ENCODE measurements at regions not wholly inside any gene's neighbourhood (a gene's known extent, or its start where the extent isn't known, plus 50 kb on each side); places are given as distances from the start of the nearest gene placed in this dataset.
"Not testable (repeated sequence)": the region's sequence is repeated elsewhere in the genome, so short reads cannot be mapped to it uniquely, and the experiment has no call there.

DNA sequence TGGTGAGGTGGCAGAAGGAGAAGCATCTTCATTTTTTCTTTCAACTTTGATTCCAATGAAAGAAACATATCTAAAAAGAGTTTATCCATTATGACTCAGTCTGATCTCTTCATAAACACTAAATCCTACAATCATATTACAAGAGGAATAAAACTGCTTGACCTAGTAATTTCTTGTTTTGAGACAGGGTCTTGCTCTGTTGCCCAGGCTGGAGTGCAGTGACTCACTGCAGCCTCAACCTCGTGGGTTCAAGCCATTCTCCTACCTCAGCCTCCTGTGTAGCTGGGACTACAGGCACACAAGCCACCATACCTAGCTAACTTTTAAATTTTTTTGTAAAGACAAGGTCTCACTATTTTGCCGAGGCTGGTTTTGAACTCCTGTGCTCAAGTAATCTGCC, 147.2 kb downstream of the NDUFA12 start:
- DNase-seq = no peak

DNA sequence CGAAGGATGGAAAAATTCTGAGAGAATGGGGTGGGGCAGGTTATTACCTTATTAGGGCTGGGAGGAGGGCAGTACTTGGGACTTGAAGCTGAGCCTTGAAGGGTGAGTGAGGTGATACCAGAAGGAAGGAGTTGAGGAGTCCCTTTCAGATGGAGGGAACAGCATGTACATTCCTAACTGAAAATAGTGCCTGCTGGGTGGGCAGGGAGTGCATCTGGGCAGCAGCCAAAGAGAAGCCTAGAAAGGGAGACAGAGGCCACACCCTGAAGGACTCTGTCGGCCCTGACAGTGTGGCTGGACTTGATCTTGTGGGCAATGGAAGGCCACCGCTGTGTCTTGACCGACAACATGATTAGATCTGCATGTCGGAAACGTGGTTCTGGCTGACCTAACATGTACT, 147.6 kb downstream of the NDUFA12 start:
- DNase-seq = no peak

DNA sequence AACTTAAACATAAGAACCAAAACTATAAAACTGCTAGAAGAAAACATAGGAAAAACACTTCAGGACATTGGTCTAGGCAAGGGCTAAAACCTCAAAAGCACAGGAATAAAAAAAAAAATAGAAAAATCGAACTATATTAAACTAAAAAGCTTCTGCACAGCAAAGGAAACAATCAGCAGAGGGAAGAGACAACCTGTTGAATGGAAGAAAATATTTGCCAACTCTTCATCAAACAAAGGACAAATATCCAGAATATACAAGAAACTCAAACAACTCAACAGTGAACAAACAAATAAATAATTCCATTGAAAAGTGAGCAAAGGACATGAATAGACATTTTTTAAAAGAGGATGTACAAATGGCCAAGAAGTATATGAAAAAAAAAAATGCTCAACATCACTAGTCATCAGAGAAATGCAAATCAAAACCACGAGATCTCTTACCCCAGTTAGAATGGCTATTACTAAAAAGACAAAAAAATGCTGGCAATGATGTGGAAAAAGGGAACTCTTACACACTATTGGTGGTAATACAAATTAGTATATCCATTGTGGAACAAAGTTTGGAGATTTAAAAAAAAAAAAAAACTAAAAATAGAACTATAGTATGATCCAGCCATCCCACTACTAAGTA, 152.0 kb downstream of the NDUFA12 start:
- no peak for DNase-seq

DNA sequence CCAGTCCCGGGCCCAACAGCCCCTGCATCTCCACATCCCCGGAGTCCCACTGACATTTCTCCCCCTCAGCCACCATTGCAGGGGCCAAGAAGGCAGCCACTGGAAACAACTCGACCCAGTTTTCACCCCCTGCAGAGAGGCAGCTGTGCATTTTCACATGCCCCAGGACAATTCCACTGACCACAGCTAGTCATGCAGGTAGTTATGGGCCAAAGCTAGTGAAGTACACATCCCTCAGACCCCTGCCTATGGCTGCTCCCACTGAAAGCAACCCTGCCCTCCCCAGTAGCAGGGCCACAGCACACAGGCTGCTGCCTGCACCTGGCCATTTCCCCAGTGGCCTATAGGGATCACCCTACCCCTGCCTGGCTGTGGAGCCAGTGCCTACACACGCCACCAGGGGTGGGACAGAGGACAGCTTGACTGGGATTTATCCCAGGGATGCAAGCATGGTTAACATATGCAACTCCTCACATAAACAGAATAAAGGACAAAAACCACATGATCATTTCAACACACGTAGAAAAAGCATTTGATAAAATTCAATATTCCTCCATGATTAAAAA, 154.0 kb downstream of the NDUFA12 start:
- no peak for DNase-seq

DNA sequence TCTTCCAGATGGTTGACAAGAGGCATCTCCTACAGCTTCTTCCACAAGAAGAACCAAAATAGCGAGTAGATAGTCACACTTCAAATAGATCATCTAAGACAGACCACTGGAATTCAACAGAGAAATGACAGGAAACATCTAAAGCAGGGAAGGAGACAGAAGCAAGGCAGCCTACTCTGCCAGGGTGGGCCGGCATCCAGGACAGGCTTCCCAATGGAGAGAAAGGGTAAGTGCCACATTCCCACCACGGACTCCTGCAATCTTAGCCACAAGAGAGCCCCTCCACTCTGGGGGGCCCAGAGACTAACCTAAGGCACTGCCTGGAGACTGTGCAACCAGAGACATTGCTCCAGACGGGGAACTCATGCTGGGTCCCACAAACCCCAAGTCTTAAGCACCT, 154.5 kb downstream of the NDUFA12 start:
- no peak for DNase-seq

DNA sequence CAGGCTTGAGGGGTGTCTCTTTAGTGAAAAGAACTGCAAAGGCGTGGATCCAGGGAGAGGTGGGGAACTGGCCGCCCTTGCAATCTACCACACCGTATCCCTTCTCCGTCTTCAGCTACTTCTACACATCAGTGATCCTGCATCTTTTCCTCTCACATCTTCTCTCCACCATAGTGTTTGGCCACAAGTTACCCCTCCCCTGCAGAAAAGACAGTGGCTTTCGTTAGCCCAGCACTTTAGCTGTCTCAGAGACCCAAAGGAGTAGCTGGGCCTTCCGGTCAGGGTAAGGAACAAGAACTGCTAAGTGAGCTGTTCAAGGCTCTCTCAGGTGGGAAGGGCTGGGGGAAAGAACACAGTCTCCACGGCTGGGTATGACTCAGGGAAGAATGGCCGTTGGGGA, 158.4 kb downstream of the NDUFA12 start:
- no peak for DNase-seq

DNA sequence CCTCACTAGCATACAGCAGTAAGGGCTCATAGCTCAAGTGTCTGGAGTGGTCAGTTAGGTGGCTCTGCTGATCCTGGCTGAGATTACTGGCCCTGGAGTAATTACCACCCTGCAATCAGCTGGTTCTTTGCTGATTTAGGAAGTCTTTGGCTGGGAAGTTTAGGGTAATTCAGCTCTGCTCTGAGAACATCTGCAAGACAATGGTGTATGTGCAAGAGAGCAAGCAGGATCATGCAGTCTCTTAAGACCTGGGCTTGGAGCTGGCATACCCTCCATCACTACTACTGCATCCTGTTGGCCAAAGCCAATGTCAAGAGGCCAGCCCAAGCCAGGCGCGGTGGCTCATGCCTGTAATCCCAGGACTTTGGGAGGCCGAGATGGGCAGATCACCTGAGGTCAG, 159.0 kb downstream of the NDUFA12 start:
- DNase-seq = no peak

DNA sequence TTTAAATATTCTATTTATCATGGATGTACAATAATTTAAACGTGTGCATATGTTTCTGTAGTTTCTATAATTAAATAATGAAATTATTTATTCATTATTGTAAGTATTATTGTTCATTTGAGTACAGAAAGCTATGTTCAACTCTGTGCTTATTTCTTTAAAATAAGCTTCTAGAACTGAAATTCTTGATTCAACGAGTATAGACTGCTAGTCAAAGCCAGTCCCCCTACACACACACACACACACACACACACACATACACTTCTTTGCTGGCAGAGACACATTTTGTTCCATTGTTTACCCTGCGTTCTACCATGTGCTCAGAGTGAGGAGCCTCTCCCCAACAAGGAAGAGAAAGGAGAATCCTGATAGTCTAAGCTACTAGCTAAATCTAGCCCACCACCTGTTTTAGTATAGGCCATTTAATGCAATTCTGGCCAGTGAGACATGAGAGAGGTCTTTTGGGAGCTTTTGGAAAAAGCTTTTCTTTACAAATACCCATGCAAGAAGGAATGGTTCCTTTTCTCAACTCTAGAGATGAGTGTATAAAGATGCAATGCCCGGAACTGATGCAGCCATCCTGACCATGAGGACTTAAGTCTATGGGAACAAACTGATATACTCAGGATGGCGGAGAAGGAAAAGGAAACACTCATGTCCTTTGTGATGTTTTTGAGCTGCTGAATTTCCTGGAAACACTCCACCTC, 161.4 kb downstream of the NDUFA12 start:
- no peak for DNase-seq

DNA sequence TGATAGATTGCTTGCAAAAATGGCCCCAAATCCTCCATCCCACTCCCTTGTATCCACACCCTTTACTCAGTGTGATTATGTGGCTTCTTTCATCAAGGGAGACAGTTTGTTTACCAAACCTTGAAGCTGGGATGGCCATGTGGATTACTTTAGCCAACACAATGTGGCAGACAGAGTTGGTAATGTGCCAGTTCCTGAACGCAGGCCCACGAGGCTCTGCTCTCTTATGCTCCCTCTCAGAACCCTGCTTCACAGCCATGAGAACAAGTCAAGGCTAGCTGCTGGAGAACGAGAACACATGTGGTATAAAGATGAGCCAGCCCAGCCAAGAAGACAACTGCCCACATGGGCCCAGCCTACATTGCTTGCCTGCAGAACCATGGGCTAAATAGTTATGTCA, 162.3 kb downstream of the NDUFA12 start:
- DNase-seq = no peak

DNA sequence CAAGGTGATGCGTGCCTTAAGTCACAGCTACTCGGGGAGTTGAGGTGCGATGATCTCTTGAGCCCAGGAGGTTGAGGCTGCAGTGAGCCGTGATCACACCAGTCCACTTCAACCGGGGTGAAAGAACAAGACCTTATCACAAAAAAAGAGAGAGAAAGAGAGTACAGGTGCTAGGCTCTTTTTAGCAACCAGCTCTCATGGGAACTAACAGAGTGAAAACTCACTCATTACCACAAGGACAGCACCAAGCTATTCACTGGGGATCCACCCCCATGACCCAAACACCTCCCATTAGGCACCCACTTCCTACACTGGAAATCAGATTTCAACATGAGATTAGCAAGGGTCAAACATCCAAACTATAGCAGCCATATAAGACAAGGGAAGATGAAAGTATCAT, 164.2 kb downstream of the NDUFA12 start:
- no peak for DNase-seq

DNA sequence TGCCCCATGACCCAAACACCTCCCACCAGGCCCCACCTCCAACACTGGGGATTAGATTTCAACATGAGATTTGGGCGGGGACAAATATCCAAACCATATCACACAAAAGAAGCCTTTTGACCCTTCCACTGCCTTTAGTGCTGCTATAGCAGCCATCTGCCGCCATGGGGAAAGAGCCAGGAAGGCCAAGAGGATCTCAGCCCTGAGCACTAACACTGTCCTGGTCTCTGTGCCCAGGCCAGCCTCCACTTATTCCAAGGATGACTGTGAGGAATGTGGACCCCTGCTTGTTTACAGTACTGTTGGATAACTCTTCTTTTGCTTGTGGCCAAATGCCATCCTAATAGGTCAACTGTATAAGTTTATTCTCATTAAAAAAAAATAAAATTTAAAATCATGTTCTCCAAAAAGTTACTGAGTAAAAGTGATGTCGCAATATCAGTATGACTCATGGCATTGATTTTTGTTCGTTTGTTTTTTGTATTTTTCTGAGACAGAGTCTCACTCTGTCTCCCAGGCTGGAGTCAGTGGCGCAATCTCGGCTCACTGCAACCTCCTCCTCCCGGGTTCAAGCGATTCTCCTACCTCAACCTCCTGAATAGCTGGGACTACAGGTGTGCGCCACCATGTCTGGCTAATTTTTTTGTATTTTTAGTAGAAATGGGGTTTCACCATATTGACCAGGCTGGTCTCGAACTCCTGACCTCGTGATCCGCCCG, 166.4 kb downstream of the NDUFA12 start:
- DNase-seq = not testable (repeated sequence)

DNA sequence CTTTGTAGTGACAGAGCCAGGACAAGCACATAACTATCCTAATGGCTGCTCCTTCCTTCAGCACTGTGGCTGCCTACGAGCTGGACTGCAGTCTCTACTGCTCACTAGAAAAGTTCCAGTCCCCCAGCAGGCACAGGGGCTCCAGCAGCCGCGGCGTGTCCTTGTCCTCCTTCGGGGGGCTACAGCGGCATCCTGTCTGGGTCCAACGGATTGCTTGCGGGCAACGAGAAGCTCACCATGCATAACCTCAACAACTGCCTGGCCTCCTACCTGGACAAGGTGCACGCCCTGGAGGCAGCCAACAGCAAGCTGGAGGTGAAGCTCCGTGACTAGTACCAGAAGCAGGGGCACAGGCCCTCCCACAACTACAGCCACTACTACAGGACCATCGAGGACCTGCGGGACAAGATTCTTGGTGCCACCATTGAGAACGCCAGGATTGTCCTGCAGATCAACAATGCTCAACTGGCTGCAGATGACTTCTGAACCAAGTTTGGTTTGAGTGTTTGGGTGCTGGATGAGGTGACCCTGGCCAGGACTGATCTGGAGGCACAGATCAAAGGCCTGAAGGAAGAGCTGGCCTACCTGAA, 169.4 kb downstream of the NDUFA12 start:
- no peak for DNase-seq

DNA sequence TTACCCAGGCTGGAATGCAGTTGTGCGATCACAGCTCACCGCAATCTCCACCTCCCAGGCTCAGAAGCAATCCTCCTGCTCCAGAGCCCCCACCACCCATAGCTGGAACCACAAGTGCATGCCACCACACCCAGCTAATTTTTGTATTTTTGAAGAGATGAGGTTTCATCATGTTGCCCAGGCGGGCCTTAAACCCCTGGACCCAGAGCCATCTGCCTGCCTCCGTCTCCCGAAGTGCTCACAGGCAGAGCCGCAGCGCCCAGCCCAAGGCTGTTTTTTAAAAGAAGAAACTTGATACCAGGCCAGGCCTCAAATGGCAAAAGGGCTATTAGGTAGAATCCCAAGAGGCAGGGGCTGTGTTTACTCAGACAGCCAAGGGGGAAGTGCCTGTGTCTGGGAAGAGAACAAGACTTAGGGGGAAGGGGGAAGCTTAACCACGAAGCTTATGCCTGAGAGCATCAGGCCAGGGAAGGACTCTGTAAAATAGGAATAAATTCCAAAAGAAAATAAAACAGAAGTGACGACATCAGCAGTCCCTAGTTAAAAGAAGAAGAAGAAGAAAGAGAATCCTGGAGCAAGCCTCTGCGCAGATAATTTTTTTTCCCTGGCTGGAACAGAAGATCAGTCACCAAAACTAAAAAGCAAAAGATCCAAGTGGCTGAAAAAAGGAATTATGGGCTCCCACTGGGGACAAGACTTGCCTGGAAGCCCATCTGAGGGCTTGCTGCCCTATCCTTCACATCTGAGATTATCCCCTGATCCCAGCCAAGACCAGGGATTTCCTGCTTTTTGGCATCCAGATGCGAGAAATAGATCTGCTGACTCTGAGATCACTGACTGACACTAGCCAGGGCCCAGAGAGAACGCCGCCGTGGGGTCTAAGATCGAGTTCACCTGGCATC, 170.5 kb downstream of the NDUFA12 start:
- DNase-seq = peak; percentile 71

DNA sequence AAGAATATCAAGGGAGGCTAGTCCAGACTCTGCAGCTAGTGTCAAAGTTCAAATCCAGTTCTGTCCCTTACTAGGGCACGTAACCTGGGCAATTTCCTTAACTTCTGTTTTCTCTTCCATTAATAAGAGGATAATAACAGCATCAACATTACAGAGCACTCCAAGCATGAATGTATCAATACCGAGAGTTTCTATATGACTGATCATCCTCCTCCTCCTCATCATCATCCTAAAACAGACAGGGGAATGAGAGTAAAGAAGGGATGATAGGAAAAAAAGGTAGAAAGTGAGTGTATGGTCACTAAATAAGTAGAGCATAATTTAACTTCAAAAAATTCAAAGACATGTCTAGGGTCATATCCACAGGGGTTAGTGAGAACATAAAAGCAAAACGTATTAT, 171.4 kb downstream of the NDUFA12 start:
- DNase-seq = no peak

DNA sequence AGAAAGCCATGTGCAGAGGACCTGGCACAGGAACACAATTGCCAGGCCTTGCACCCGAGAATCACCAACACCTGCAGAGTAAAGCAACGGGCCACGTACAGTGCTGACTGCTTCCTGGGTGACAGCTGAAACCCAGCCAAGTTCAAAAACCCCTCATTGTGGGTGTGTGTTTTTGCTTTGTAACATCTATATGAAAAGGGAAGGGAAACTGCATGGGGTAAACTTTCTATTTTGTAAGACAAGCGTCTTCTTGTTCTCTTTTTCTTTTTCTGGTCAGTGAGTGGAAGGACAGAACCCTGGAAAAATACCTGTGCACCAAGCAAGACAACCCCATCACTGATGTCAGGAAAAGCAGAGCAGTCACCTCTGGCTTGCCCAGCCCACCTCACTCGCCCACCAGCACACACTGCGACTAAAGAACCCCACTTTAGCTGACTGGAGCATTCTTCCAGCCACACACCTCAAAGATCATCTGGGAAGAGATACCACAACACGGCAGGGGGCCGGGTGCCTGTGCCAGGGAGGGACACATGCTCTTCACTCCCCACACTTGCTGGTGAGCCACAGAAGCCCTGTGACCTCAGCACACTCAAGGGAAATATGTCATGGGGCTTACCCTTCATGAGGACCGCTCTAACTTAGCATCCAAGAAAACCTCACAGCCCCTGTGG, 172.3 kb downstream of the NDUFA12 start:
- no peak for DNase-seq

DNA sequence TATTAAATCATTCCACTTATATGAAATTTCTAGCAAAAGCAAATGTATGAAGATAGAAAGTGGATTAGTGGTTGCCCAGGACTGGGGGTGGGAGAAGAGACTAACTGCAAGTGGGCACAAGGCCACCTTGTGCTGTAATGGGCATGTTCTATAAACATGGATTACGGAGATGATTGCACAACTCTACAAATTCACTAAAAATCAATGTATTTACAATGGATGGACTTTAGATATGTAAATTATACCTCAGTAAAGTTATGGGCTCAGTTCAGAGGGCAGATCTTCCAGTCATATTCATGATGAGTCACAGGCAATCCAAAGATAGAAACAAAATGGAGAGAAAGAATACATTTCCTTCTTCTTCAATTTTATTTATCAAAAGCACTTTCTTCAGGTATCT, 173.9 kb downstream of the NDUFA12 start:
- DNase-seq = no peak

DNA sequence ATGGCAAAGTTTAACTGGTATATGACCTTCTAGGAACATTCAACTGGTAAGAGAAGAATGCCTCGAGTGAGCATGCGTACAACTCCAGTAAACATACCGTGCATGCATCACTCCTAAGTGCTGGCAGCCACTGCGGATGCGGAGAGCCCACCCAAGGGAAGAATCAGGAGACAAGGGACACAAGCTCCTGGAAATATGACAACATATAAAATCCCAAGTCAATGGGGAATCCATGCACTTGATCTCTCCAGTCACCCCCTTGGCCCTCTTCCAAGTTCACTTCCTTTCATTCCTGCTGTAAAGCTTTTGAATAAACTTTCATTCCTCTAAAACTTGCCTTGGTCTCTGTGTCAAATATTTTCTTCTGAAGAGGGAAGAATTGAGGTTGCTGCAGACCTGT, 168.7 kb upstream of the TMCC3 start:
- DNase-seq = no peak

DNA sequence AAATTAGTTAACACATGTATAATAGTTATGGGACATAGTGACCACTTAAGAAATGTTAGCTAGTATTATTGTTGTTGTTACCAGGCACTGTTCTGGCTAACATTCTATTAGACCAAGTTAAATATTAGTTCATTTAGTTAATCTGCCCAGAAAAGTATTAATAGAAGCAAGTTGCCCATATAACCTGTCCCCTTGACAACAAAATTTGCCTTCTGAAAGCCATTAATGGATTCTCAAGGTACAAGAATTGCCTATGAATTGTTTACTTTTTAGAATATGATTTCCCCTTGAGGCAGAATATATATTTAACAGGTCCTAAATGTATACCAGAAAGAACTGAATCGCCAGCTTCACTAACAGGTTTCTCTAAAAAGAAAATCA, 167.3 kb upstream of the TMCC3 start:
- DNase-seq = no peak

DNA sequence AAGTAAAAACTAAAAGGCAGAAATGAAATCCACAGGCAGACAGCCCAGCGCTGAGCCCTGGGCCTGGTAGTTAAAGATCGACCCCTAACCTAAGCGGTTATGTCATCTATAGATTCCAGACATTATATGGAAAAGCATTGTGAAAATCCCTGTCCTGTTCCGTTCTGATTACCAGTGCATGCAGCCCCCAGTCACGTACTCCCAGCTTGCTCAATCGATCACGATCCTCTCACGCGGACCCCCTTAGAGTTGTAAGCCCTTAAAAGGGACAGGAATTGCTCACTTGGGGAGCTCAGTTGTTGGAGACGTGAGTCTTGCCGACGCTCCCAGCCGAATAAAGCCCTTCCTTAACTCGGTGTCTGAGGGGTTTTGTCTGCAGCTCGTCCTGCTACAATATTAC, 166.8 kb upstream of the TMCC3 start:
- DNase-seq = not testable (repeated sequence)

DNA sequence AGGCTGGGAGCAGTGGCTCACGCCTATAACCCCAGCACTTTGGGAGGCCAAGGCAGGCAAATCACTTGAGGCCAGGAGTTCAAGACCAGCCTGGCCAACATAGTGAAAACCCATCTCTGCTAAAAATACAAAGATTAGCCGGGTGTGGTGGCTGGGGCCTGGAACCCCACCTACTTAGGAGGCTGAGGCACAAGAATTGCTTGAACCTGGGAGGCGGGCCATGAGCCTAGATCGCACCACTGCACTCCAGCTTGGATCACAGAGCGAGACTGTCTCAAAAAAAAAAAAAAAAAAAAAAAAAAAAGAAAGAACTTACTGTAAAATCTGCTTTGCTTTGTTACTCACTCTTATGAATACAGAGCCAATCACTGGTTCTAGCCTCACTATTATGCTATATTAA, 166.4 kb upstream of the TMCC3 start:
- not testable (repeated sequence) for DNase-seq

DNA sequence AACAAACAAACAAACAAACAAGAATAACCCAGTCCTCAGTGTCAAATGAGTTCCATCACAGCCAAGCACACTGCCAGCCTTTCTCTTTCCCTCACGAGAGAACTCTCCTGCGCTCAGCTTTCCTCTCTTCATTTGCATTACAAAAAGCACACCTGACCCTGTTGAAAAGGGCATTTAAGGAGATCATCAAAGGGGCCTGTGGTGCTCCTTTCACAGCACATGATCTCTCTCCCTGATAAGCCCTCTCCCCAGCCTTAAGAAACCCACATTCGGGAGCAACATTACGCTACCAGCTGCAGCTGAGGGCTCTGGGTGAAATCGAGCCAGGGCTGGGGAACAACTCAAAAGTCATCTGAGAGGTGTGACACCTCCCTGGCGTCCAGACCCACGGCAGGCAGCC, 165.6 kb upstream of the TMCC3 start:
- DNase-seq = no peak

DNA sequence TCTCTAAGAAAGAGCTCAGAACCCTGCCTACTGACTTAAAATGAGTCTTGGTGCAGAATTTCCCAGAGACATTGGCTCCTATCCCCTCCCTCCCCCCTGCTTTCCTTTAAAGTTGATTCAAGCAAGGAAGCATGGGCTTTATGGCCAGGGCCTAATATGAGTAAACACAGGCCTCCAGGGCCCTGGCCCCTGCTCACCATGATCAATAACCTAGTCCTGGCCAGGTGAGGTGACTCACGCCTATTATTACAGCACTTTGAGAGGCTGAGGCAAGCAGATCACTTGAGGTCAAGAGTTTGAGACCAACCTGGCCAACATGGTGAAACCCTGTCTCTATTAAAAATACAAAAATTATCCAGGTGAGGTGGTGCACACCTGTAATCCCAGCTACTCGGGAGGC, 165.1 kb upstream of the TMCC3 start:
- no peak for DNase-seq

Measured in NCI-H1436 (cell line).